NCI-H526 (cell line): ENCODE measurements at regions not wholly inside any gene's neighbourhood (a gene's known extent, or its start where the extent isn't known, plus 50 kb on each side); places are given as distances from the start of the nearest gene placed in this dataset.
"Not testable (repeated sequence)": the region's sequence is repeated elsewhere in the genome, so short reads cannot be mapped to it uniquely, and the experiment has no call there.

ENCODE experiments used
- DNase-seq, 2 experiments: peaks; one replicate each; lab custom pipeline; 2025; lab: John Stamatoyannopoulos, UW

GRCh38 chrX:1852082-1852481, 237.2 kb downstream of the ASMT start:
- DNase-seq = no peak

GRCh38 chrX:1853447-1853846, 238.6 kb downstream of the ASMT start:
- no peak for DNase-seq

GRCh38 chrX:1853916-1854315, 239.1 kb downstream of the ASMT start:
- no peak for DNase-seq

GRCh38 chrX:1854861-1855260, 240.0 kb downstream of the ASMT start:
- not testable (repeated sequence) for DNase-seq

GRCh38 chrX:1859266-1859665, 244.4 kb downstream of the ASMT start:
- not testable (repeated sequence) for DNase-seq

- DNase-seq = no peak
These were observed 246.2 kb downstream of the ASMT start for GRCh38 chrX:1860936-1861594.

GRCh38 chrX:1863995-1864394, 249.1 kb downstream of the ASMT start:
- DNase-seq = not testable (repeated sequence)

GRCh38 chrX:1870421-1870820, 255.6 kb downstream of the ASMT start:
- no peak for DNase-seq

- DNase-seq = no peak
These were observed 257.0 kb downstream of the ASMT start for GRCh38 chrX:1871887-1872286.

- no peak for DNase-seq
These were observed 258.8 kb downstream of the ASMT start for GRCh38 chrX:1873671-1874070.

- no peak for DNase-seq
These were observed 259.6 kb downstream of the ASMT start for GRCh38 chrX:1874416-1874815.

- DNase-seq = no peak
These were observed 260.0 kb downstream of the ASMT start for GRCh38 chrX:1874899-1875298.

- no peak for DNase-seq
These were observed 261.2 kb downstream of the ASMT start for GRCh38 chrX:1876041-1876440.

GRCh38 chrX:1877780-1878179, 262.9 kb downstream of the ASMT start:
- no peak for DNase-seq

- DNase-seq = not testable (repeated sequence)
These were observed 266.3 kb downstream of the ASMT start for GRCh38 chrX:1880884-1881817.

- no peak for DNase-seq
These were observed 268.9 kb downstream of the ASMT start for GRCh38 chrX:1883772-1884171.

- no peak for DNase-seq
These were observed 269.6 kb downstream of the ASMT start for GRCh38 chrX:1884446-1884845.

- no peak for DNase-seq
These were observed 270.3 kb downstream of the ASMT start for GRCh38 chrX:1885116-1885515.

GRCh38 chrX:1888305-1888704, 273.4 kb downstream of the ASMT start:
- not testable (repeated sequence) for DNase-seq

- DNase-seq = no peak
These were observed 279.1 kb downstream of the ASMT start for GRCh38 chrX:1894026-1894294.

GRCh38 chrX:1894740-1895139, 279.9 kb downstream of the ASMT start:
- no peak for DNase-seq

- no peak for DNase-seq
These were observed 280.7 kb downstream of the ASMT start for GRCh38 chrX:1895583-1895982.

GRCh38 chrX:1899841-1900240, 285.0 kb downstream of the ASMT start:
- DNase-seq = no peak

- DNase-seq = no peak
These were observed 288.0 kb downstream of the ASMT start for GRCh38 chrX:1902901-1903235.
